ENCODE measurements at regions not wholly inside any gene's neighbourhood (a gene's known extent, or its start where the extent isn't known, plus 50 kb on each side); places are given as distances from the start of the nearest gene placed in this dataset.

DNA sequence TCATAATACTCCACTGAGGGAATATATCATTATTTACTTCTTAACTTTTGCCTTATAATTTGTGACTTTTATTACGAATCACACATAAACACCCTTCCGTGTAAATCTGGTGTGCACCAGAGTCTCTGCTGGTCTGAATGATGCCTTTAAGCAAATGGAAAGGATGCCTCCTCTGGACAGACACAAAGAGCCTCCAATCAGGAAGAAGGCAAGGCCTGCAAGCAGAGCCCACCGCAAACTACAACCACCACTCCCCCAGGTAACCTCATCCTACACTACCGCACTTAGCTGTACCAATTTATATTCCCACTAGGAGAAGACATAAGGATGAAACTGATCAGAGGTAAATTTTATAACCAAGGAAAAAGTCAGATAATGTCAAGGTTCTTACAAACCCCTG lies 137.6 kb downstream of the KLF12 start:
- TF ChIP-seq, protein P1, sequence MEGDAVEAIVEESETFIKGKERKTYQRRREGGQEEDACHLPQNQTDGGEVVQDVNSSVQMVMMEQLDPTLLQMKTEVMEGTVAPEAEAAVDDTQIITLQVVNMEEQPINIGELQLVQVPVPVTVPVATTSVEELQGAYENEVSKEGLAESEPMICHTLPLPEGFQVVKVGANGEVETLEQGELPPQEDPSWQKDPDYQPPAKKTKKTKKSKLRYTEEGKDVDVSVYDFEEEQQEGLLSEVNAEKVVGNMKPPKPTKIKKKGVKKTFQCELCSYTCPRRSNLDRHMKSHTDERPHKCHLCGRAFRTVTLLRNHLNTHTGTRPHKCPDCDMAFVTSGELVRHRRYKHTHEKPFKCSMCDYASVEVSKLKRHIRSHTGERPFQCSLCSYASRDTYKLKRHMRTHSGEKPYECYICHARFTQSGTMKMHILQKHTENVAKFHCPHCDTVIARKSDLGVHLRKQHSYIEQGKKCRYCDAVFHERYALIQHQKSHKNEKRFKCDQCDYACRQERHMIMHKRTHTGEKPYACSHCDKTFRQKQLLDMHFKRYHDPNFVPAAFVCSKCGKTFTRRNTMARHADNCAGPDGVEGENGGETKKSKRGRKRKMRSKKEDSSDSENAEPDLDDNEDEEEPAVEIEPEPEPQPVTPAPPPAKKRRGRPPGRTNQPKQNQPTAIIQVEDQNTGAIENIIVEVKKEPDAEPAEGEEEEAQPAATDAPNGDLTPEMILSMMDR (conservative IDR thresholded peaks at IDR 0.05; ENCODE audit: low read length): no peak

DNA sequence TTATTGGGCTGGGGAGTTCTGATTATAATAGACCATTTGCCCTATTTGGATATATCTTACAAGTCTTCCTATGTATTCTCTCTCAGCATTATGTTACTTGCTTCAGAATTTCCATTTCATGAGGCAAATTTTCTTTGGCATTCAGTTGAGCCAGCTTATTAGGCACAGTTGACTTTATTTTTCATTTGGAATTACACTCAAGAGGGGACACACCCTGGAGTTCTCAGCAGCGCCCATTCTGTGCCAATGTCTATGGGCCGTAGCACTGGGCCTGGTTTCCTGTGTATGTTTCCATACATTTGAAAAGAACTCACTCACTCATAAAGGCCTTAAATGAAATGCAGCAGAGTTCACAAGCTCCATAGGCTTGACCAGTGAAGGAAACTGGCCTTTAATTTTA lies 138.5 kb downstream of the KLF12 start:
- H3K4me3 ChIP-seq (ENCODE audit: low read length): no peak overlapping the region
- TF ChIP-seq, protein P1 (conservative IDR thresholded peaks at IDR 0.05; ENCODE audit: low read length): no peak
- no peak for DNase-seq (ENCODE audit: low read depth)

More for the DNA sequence above, 137.6 kb downstream of the KLF12 start:
- H3K4me3 ChIP-seq (ENCODE audit: low read length): no peak overlapping the region
- no peak for DNase-seq (ENCODE audit: low read depth)

DNA sequence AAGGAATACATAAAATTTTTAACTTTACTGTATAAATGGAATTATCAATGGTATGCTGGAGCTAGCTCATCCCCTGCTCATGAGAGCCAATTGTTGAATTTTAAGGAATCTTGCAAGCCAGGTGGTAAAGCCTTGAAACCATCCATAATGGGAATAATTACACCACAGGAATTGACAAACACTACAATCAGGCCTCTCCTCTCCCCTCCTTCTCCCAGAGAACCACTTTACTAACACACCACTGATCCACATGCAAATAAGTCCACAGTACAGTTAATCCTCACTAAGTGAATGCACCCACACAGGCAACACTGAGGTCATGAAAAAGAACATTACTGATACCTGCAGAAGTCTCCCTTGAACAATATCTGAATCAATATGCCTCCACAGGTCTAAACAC lies 140.5 kb downstream of the KLF12 start:
- TF ChIP-seq, protein P1 (conservative IDR thresholded peaks at IDR 0.05; ENCODE audit: low read length): no peak
- no peak for DNase-seq (ENCODE audit: low read depth)
- no peak overlapping the region for H3K4me3 ChIP-seq (ENCODE audit: low read length)

DNA sequence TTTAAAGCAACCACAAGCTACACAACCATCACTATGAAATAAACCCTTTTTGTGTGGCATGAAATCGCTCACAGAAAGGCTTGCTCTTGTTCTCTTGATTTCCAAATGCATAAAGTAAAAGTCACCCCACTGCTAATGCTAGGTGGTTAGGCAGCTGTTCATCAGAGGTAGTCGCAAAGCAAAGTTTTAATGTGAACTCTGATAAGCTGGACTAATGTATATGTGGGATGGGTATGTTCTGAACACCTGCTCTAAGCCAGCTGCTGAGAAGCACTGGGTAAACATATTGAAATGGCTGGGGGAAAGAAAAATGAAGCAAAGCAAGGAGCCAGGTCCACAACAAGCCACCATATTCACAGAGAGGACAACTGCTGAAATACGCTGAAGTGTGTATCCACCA lies 142.3 kb downstream of the KLF12 start:
- H3K4me3 ChIP-seq (ENCODE audit: low read length): no peak overlapping the region
- TF ChIP-seq, protein P1 (conservative IDR thresholded peaks at IDR 0.05; ENCODE audit: low read length): no peak
- no peak for DNase-seq (ENCODE audit: low read depth)

DNA sequence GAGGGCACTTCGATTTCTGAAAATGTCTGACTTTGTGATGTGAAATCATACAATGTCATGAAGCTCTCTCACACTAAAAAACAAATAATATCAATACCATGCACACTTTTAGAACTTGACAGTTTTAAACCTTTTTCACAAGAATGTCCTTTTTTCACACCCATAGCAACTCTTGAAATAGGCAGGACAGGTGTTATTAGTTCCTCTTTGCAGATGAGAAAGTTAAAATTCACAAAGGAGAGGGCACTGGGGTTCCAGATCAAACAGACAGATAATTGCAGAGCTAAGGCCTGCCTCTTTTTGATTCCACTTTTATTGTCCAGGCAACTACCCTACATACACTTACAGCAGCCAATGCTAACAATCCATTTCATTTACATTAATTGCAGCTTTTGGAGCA lies 142.8 kb downstream of the KLF12 start:
- TF ChIP-seq, protein P1 (conservative IDR thresholded peaks at IDR 0.05; ENCODE audit: low read length): no peak
- no peak overlapping the region for H3K4me3 ChIP-seq (ENCODE audit: low read length)
- DNase-seq (ENCODE audit: low read depth): no peak

DNA sequence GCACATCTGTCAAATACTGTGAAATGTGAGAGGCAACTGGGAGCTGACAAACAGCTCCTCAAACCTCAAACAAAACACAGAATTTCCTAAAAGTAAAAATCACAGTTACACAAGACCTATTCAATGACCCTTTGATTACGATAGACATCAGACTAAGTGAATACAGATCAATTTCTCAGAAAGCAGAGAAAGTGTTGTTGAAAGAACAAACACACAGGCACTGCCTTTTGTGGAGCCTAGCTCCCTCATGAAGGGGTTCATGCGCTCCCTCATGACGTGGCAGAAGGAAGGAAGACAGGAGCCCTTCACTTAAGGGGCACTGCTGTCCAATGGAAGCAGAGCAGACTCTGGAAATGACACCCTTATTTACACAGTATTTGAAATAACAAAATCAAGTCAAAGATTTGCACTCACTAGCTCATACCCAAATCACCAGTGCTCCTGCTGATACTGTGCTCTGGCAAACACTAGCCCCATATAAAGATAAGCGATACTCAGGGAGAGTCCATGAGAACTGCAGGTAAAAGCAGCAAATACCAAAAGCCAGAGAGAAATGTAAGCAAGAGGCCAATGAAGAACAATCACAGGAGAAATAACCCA lies 144.9 kb downstream of the KLF12 start:
- TF ChIP-seq, protein P1 (conservative IDR thresholded peaks at IDR 0.05; ENCODE audit: low read length): no peak
- DNase-seq (ENCODE audit: low read depth): no peak
- no peak overlapping the region for H3K4me3 ChIP-seq (ENCODE audit: low read length)

DNA sequence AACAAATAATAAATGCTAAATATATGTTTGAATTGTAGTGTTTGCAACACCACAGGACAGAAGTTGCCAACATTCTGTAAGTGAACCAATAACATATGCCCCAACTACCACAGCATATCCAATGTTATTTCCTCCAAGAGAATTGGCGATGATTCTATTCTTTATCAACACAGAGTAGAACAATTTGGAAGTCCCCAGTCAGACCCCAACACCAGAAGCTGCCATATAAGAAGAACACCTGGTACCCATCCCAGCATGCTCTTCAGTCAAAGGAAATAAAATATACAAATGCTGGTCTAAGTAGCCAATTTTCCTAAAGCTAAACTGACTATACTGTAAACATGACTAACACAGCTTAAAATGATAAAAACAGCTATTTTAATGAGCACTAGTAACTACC lies 145.7 kb downstream of the KLF12 start:
- H3K4me3 ChIP-seq (ENCODE audit: low read length): no peak overlapping the region
- TF ChIP-seq, protein P1 (conservative IDR thresholded peaks at IDR 0.05; ENCODE audit: low read length): no peak
- DNase-seq (ENCODE audit: low read depth): no peak

All from AG10803 (cell line).